A549 (cell line): ENCODE measurements at regions not wholly inside any gene's neighbourhood (a gene's known extent, or its start where the extent isn't known, plus 50 kb on each side); places are given as distances from the start of the nearest gene placed in this dataset.
A peak's percentile ranks its signal among the peaks of the same experiment; 100 is the strongest.

Source experiments
- ATAC-seq, 2 experiments: fragments of 200-7000 bp in 1 of 2; fragments of >200 bp in 1 of 2; cut with Nextera tagmentation in 1 of 2; cut with Tn5 transposase in 1 of 2; 3 replicates each; pipeline versions ENCODE4 v1.8.0 to v1.9.1; 2018 to 2020; ENCODE audit warnings: mild to moderate bottlenecking in 1 of 2, moderate library complexity in 1 of 2
- CTCF ChIA-PET: fragments of 300-600 bp; sonication (Branson Sonifier 250); formaldehyde crosslinking; extraction: SDS; loops from one replicate; lab custom pipeline; 2021; ENCODE audit warnings: antibody characterized with exemption, inconsistent platforms; lab: Yijun Ruan, JAX
- POLR2A ChIA-PET: fragments of 350-600 bp; formaldehyde crosslinking; extraction: SDS; loops from one replicate; lab custom pipeline; 2021; ENCODE audit warnings: antibody characterized with exemption, inconsistent platforms; lab: Yijun Ruan, JAX
- DNase-seq, 2 experiments: peaks; one replicate each; pipeline versions ENCODE4 v3.0.0 to v3.0.0-alpha.2; 2011 to 2016; ENCODE audit warnings: low read depth in 1 of 2, low spot score in 1 of 2
- FAIRE-seq: peaks from 2 replicates; lab custom pipeline; 2011; peaks lifted over from hg19 to GRCh38; lab: Jason Lieb, UNC
- H3K27ac ChIP-seq, 2 experiments: fragments of >200 bp; sonication (Bioruptor Twin); formaldehyde crosslinking; 3 replicates each; pipeline ENCODE4 v1.5.1; 2016 to 2017
- H3K4me1 ChIP-seq: fragments of >200 bp; sonication (Bioruptor Twin); formaldehyde crosslinking; 3 replicates; pipeline ENCODE4 v1.6.1; 2016
- H3K4me2 ChIP-seq: fragments of >200 bp; sonication (Bioruptor Twin); formaldehyde crosslinking; 3 replicates; pipeline ENCODE4 v1.6.1; 2016
- H3K4me3 ChIP-seq: fragments of >200 bp; sonication (Bioruptor Twin); formaldehyde crosslinking; 3 replicates; pipeline ENCODE4 v1.5.1; 2016
- H3K9me3 ChIP-seq: fragments of >200 bp; sonication (Bioruptor Twin); formaldehyde crosslinking; 3 replicates; pipeline ENCODE4 v1.6.1; 2016
- CBX8 ChIP-seq: fragments of 200-600 bp; sonication (generic); IDR thresholded peaks from 2 replicates; pipeline ENCODE4 v1.6.1; 2016
- CHD2 ChIP-seq: fragments of 150-350 bp; IDR thresholded peaks from 2 replicates; pipeline ENCODE4 v1.6.1; 2014; ENCODE audit warnings: low read length; ENCODE audit not compliant: partially characterized antibody
- CHD4 ChIP-seq: fragments of 200-600 bp; sonication (generic); IDR thresholded peaks from 2 replicates; pipeline ENCODE4 v1.6.1; 2016; ENCODE audit warnings: antibody characterized with exemption, mild to moderate bottlenecking, borderline replicate concordance
- EHMT2 ChIP-seq: fragments of 200-600 bp; sonication (generic); IDR thresholded peaks from 2 replicates; pipeline ENCODE4 v1.6.1; 2016; ENCODE audit warnings: antibody characterized with exemption, low read depth, mild to moderate bottlenecking, moderate library complexity
- ELK1 ChIP-seq: fragments of 150-350 bp; IDR thresholded peaks from 2 replicates; pipeline ENCODE4 v1.6.1; 2014; ENCODE audit warnings: low read depth, mild to moderate bottlenecking, low read length
- EP300 ChIP-seq, 2 experiments: fragments of >200 bp; sonication (Bioruptor Twin); formaldehyde crosslinking; IDR thresholded peaks; 2 replicates in 1 of 2; 3 replicates in 1 of 2; pipeline ENCODE4 v1.6.1; 2016 to 2017
- HES2 ChIP-seq: fragments of >200 bp; sonication (Bioruptor Twin); formaldehyde crosslinking; IDR thresholded peaks from 2 replicates; pipeline ENCODE4 v1.6.1; 2016
- HEYL ChIP-seq: fragments of 250-450 bp; sonication (Bioruptor Pico); IDR thresholded peaks from 2 replicates; pipeline ENCODE4 v1.8.0; 2021; ENCODE audit warnings: mild to moderate bottlenecking, moderate library complexity
- HOXB13 ChIP-seq: fragments of 250-450 bp; sonication (Bioruptor Pico); IDR thresholded peaks from 2 replicates; pipeline ENCODE4 v1.5.0; 2020; ENCODE audit warnings: low read depth, mild to moderate bottlenecking, moderate library complexity
- HOXB5 ChIP-seq: fragments of 250-450 bp; sonication (Bioruptor Pico); IDR thresholded peaks from 2 replicates; pipeline ENCODE4 v1.5.0; 2020; ENCODE audit warnings: mild to moderate bottlenecking, moderate library complexity
- JUN ChIP-seq, 2 experiments: fragments of >200 bp; sonication (Bioruptor Twin); formaldehyde crosslinking; IDR thresholded peaks; 2 replicates in 1 of 2; 3 replicates in 1 of 2; pipeline ENCODE4 v1.6.1; 2016 to 2017
- MAFK ChIP-seq: fragments of 450-650 bp; IDR thresholded peaks from 2 replicates; pipeline ENCODE4 v1.6.1; 2014; ENCODE audit not compliant: partially characterized antibody
- MAZ ChIP-seq: fragments of 150-350 bp; IDR thresholded peaks from 2 replicates; pipeline ENCODE4 v1.6.1; 2014; ENCODE audit warnings: antibody characterized with exemption, low read depth, low read length, borderline replicate concordance
- MYC ChIP-seq: IDR thresholded peaks from 2 replicates; pipeline ENCODE4 v1.6.1; 2012; ENCODE audit warnings: mild to moderate bottlenecking, inconsistent platforms, low read length, improper control_type of control experiment, borderline replicate concordance
- NPAS2 ChIP-seq: fragments of 250-450 bp; sonication (Bioruptor Pico); IDR thresholded peaks from 2 replicates; pipeline ENCODE4 v1.8.0; 2022; ENCODE audit warnings: mild to moderate bottlenecking, moderate library complexity, borderline replicate concordance
- POLR2AphosphoS2 ChIP-seq: conservative IDR thresholded peaks from 2 replicates; pipeline ENCODE4 v1.6.1; 2012; ENCODE audit warnings: low read length, improper control_type of control experiment, inconsistent platforms
- RAD21 ChIP-seq, 2 experiments: fragments of >200 bp in 1 of 2; sonication (Bioruptor Twin) in 1 of 2; formaldehyde crosslinking in 1 of 2; IDR thresholded peaks in 1 of 2; conservative IDR thresholded peaks in 1 of 2; 2 replicates in 1 of 2; 3 replicates in 1 of 2; pipeline ENCODE4 v1.6.1; 2012 to 2018; ENCODE audit warnings: inconsistent platforms in 1 of 2
- RNF2 ChIP-seq: fragments of 200-600 bp; sonication (generic); IDR thresholded peaks from 2 replicates; pipeline ENCODE4 v1.6.1; 2016; ENCODE audit warnings: low read depth, mild to moderate bottlenecking, antibody characterized with exemption, moderate library complexity, borderline replicate concordance
- TFCP2L1 ChIP-seq: fragments of 250-450 bp; sonication (Bioruptor Pico); IDR thresholded peaks from 2 replicates; pipeline ENCODE4 v1.5.0; 2021; ENCODE audit warnings: mild to moderate bottlenecking
- ZC3H11A ChIP-seq: fragments of 450-650 bp; IDR thresholded peaks from 2 replicates; pipeline ENCODE4 v1.6.1; 2014; ENCODE audit warnings: antibody characterized with exemption, mild to moderate bottlenecking
- ZFP36 ChIP-seq: fragments of 450-650 bp; IDR thresholded peaks from 2 replicates; pipeline ENCODE4 v1.6.1; 2014; ENCODE audit warnings: borderline replicate concordance; ENCODE audit not compliant: partially characterized antibody
- WGBS: methylation state at CpG from one replicate; pipeline ENCODE4 v1.1.6; 2017; ENCODE audit errors: missing lambda C conversion rate; 5-methylcytosine and 5-hydroxymethylcytosine counted together
- TF ChIP-seq, protein P1 (sequence below): IDR thresholded peaks from 2 replicates; pipeline ENCODE4 v1.6.1; 2012
- TF ChIP-seq, protein P2 (sequence below): fragments of >200 bp; sonication (Bioruptor Twin); formaldehyde crosslinking; IDR thresholded peaks from 3 replicates; pipeline ENCODE4 v1.5.1; 2016
- TF ChIP-seq, protein P3 (sequence below): IDR thresholded peaks from 2 replicates; pipeline ENCODE4 v1.6.1; 2012
- TF ChIP-seq, protein P4 (sequence below): fragments of 450-650 bp; IDR thresholded peaks from 2 replicates; pipeline ENCODE4 v1.6.1; 2014; ENCODE audit warnings: antibody characterized with exemption
- TF ChIP-seq, protein P5 (sequence below): fragments of 250-450 bp; sonication (Bioruptor Pico); IDR thresholded peaks from 2 replicates; pipeline ENCODE4 v1.5.0; 2021; ENCODE audit warnings: mild to moderate bottlenecking, moderate library complexity, borderline replicate concordance

- ChIA-PET POLR2A (no interaction called here), CTCF (interaction anchor here (1.4 kb wide), 1 partner anchor 36 kb away, joined by 5 read pairs; no protein-coding TSS in a partner anchor)
- ATAC-seq (no peak), DNase-seq (no peak), FAIRE-seq (no peak)
- Histone ChIP-seq H3K9me3 (no peaks in the 10 kb centered on the region), H3K4me3 (no peak overlapping the region), H3K27ac (no peak overlapping the region), H3K4me2 (no peak overlapping the region), H3K4me1 (no peaks in the 10 kb centered on the region)
- TF ChIP-seq POLR2AphosphoS2: no peak
- TF ChIP-seq RNF2: peak; percentile 91; the same call in 1 of the 2 replicates
- TF ChIP-seq, protein P1, sequence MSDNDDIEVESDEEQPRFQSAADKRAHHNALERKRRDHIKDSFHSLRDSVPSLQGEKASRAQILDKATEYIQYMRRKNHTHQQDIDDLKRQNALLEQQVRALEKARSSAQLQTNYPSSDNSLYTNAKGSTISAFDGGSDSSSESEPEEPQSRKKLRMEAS: no peak
- no peak for TF ChIP-seq EHMT2
- no peak for TF ChIP-seq HES2
- no peak for TF ChIP-seq TFCP2L1 (CRISPR knock-in tag)
- TF ChIP-seq ZC3H11A: no peak
- TF ChIP-seq HEYL: no peak
- peak; percentile 95 for TF ChIP-seq CBX8
- no peak for TF ChIP-seq JUN (IDR thresholded peaks at IDR 0.05)
- TF ChIP-seq HOXB5 (CRISPR knock-in tag): no peak
- no peak for TF ChIP-seq ELK1
- TF ChIP-seq MYC: no peak
- TF ChIP-seq CHD2: no peak
- TF ChIP-seq, protein P2, sequence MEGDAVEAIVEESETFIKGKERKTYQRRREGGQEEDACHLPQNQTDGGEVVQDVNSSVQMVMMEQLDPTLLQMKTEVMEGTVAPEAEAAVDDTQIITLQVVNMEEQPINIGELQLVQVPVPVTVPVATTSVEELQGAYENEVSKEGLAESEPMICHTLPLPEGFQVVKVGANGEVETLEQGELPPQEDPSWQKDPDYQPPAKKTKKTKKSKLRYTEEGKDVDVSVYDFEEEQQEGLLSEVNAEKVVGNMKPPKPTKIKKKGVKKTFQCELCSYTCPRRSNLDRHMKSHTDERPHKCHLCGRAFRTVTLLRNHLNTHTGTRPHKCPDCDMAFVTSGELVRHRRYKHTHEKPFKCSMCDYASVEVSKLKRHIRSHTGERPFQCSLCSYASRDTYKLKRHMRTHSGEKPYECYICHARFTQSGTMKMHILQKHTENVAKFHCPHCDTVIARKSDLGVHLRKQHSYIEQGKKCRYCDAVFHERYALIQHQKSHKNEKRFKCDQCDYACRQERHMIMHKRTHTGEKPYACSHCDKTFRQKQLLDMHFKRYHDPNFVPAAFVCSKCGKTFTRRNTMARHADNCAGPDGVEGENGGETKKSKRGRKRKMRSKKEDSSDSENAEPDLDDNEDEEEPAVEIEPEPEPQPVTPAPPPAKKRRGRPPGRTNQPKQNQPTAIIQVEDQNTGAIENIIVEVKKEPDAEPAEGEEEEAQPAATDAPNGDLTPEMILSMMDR: no peak
- TF ChIP-seq, protein P3, sequence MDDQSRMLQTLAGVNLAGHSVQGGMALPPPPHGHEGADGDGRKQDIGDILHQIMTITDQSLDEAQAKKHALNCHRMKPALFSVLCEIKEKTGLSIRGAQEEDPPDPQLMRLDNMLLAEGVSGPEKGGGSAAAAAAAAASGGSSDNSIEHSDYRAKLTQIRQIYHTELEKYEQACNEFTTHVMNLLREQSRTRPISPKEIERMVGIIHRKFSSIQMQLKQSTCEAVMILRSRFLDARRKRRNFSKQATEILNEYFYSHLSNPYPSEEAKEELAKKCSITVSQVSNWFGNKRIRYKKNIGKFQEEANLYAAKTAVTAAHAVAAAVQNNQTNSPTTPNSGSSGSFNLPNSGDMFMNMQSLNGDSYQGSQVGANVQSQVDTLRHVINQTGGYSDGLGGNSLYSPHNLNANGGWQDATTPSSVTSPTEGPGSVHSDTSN: no peak
- TF ChIP-seq MAZ: no peak
- TF ChIP-seq, protein P4, sequence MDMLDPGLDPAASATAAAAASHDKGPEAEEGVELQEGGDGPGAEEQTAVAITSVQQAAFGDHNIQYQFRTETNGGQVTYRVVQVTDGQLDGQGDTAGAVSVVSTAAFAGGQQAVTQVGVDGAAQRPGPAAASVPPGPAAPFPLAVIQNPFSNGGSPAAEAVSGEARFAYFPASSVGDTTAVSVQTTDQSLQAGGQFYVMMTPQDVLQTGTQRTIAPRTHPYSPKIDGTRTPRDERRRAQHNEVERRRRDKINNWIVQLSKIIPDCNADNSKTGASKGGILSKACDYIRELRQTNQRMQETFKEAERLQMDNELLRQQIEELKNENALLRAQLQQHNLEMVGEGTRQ: no peak
- peak; percentile 3 for TF ChIP-seq ZFP36
- TF ChIP-seq RAD21 (conservative IDR thresholded peaks at IDR 0.05 in 1 of 2, IDR thresholded peaks at IDR 0.05 in 1 of 2): no peak
- TF ChIP-seq NPAS2 (CRISPR knock-in tag): no peak
- TF ChIP-seq EP300 (IDR thresholded peaks at IDR 0.05): no peak
- no peak for TF ChIP-seq CHD4
- no peak for TF ChIP-seq HOXB13 (CRISPR knock-in tag)
- no peak for TF ChIP-seq MAFK
- TF ChIP-seq, protein P5, sequence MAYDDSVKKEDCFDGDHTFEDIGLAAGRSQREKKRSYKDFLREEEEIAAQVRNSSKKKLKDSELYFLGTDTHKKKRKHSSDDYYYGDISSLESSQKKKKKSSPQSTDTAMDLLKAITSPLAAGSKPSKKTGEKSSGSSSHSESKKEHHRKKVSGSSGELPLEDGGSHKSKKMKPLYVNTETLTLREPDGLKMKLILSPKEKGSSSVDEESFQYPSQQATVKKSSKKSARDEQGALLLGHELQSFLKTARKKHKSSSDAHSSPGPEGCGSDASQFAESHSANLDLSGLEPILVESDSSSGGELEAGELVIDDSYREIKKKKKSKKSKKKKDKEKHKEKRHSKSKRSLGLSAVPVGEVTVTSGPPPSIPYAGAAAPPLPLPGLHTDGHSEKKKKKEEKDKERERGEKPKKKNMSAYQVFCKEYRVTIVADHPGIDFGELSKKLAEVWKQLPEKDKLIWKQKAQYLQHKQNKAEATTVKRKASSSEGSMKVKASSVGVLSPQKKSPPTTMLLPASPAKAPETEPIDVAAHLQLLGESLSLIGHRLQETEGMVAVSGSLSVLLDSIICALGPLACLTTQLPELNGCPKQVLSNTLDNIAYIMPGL: no peak
- 4% methylated on average over 6 of the region's 6 CpGs for WGBS
Observed at GRCh38 chr17:15009087-15009486, 256.0 kb downstream of the PMP22 start.
